HPDE6-E6E7 (cell line): ENCODE measurements at regions not wholly inside any gene's neighbourhood (a gene's known extent, or its start where the extent isn't known, plus 50 kb on each side); places are given as distances from the start of the nearest gene placed in this dataset.

Source experiments
- DNase-seq: peaks from one replicate; pipeline ENCODE4 v3.0.0; 2011; ENCODE audit warnings: missing footprints; ENCODE audit errors: extremely low spot score

- no peak for DNase-seq
Observed at GRCh38 chr4:108366716-108367115, 198.0 kb upstream of the LEF1 start.

GRCh38 chr4:108365551-108365950, 196.8 kb upstream of the LEF1 start:
- DNase-seq, result no peak

DNA sequence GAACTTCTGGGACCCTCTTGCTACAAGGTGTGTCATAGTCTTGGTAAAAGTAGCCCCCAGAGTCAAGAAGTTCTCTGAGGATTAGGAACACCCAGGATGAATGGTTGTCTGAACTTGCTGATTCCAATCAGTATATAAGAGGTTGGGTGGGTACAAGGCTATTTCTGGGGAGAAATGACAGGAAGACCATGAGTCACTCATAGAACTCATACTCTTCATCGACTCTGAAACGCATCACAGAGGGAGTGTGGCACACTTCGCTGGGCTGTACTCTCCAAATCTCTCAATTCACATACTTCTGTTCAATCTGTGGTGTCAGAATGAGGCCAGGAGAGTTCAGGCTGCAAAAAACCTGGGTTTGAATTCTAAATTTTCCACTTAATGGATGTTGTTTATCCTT, 193.2 kb upstream of the LEF1 start:
- no peak for DNase-seq

DNA sequence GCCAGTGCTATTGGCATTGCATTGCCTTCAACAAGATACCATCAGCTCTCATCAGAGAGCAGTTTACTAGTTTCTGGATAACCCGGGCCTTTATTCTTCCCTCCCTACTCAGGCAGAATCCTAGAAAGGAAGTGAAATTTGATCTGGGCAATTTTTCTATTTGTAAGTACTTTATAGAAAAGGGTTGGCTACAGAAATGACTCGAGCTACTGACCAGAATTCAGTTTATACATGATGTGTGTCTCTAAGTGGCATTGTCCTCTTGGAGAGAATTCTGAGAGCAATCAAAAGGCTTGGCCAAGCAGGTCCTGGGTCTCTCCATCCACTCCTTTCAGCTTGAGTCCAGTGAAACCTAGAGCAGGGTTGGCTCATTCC, 192.7 kb upstream of the LEF1 start:
- DNase-seq, result no peak

GRCh38 chr4:108360754-108361445, 192.2 kb upstream of the LEF1 start:
- no peak for DNase-seq

DNA sequence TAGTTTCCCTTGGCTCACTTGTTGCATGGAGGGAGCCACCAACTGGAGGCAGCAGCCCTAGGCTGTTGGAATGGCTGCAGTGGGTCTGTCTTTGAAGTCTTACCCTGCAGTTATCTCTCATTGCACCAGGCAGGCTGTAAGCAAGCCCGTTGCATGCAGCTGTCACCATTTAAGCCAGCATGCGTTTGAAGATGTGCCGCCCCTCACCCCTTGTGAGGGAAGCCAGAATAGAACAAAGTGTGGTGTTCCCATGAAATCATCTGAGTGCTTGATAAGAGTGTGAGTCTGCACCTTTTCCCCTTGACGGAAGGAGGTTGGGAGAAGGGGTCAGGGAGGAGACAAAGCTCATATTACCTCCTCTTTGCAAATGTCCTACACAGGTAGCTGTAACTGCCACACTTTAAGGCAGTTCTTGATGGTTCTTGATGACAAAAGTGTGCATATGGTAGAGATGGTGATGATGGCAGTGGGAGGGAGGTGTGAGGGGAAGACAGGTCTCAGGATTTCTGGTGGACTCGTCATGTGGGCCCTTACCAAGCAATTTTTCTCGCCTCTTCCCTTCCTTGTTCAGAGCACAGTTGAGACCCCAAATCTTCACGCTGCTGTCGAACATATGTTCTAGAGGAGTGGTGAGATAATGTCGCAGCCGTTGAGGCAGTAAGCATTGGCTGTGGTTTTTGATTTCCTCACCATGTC, 191.4 kb upstream of the LEF1 start:
- DNase-seq, result no peak

DNA sequence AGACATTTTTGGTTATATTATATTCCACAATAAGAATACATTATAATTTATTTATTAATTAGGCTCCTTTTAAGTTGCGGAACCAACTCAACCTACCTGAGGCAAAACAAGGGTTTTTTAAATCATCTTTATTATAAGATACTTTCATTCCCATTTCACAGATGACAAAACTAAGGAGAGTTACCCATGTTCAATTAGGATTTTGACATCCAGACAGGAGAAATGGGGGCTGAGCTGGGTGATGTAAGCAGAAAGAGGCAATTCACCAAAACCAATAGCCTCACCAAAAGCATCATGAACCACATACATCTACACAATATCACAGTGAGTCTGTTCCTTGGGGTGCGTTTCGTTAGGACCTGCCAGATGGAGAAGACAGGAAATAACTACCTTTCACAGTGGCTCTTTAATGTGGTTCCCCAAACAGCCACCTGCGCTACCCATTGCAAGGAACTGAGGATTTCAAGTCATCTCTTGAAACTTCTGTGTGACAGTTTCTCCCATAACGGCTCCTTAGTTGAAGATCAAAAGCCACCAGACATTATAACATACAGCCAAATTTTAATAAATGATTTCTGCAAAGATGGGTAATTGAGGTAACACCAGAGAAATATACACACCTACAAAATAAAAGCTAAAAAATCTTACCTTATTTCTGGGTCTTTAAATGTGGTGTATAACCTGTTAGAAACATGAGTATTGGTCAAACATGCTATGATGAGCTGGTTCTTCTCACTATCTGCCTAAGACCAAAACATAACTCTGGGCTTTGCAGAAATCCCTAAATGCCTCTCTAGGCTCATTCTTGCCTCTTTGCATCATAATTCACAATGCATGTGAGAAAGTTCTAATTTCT, 190.6 kb upstream of the LEF1 start:
- no peak for DNase-seq

DNA sequence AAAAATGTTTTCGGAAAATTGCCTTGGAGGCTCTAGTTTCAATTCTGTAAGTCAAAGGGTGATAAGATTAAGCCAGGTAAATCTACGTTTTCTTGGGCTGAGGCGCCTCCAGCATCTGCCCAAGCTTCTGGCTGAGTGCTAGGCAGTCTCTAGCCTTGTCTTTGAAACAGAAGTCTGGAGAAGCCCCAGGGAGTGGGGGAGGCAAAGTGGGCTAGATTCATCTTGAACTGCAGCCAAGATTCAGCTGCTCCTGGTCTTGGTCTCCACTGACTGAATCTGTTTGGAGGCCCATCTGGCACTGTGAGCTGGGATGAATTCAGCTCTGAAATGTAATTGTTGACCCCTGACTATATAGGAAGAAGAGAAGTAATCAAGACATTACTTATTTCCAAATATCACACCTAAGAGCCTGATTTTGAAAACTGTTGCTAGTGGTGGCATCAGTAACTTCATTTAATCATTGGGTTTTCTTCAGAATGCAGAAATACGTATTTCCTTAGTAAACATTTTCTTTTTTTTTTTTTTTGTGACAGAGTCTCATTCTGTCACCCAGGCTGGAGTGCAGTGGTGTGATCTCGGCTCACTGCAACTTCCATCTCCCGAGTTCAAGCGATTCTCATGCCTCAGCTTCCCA, 187.3 kb upstream of the LEF1 start:
- no peak for DNase-seq

DNA sequence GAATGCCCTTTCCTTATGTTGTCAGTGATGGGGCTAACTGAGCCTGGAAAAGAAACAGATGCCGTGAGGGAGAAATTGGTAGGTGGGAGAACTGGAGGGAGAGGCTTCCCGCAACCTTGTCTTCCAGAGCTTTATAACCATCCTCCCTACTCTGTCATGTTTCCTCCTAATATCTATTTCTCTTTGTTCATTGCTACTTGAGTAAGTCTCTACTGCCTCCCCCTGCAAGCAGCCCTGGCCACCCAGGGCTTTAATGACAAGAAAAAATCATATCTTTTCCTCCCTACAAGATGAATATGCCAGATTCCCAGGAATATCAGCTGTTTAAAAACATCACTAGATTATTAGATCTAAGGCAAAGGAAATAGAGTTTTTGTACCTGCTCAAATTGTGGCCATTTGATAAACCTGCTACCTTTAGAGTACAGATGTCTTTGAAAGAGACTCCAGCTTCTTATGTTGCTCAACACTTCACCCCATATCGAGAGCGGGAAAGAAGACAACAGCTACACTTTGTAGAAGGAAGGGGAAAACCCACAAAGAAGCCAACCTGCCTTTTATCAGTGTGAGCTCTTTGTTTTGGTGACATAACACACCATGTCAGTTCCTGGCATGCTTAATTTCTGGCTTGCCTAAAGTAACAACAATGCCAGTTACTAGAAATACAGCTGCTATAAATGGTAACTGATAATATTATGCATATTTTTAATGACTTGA, 186.6 kb upstream of the LEF1 start:
- no peak for DNase-seq

- DNase-seq, result no peak
Observed at GRCh38 chr4:108352664-108353308, 184.1 kb upstream of the LEF1 start.

DNA sequence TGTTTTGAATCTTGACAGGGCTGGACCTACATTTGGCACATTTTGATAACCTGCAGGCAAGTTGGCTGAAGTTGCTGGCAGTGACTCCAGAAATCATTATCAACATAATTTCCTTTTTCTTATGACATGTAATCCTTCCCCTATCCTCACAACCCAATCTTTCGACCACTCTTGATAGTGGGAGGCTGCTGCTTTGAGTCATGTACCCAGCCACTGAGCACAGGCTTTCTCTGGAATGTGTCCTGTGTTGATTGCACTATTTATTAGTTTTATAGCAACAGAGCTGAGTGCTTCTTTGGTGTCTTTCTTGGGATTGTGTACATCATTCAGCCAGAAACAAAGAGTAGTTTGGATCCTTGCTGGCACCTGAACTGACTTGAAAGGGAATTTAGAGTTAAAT, 183.1 kb upstream of the LEF1 start:
- no peak for DNase-seq

GRCh38 chr4:108350332-108350731, 181.6 kb upstream of the LEF1 start:
- no peak for DNase-seq

- no peak for DNase-seq
Observed at GRCh38 chr4:108346818-108347210, 178.1 kb upstream of the LEF1 start.

DNA sequence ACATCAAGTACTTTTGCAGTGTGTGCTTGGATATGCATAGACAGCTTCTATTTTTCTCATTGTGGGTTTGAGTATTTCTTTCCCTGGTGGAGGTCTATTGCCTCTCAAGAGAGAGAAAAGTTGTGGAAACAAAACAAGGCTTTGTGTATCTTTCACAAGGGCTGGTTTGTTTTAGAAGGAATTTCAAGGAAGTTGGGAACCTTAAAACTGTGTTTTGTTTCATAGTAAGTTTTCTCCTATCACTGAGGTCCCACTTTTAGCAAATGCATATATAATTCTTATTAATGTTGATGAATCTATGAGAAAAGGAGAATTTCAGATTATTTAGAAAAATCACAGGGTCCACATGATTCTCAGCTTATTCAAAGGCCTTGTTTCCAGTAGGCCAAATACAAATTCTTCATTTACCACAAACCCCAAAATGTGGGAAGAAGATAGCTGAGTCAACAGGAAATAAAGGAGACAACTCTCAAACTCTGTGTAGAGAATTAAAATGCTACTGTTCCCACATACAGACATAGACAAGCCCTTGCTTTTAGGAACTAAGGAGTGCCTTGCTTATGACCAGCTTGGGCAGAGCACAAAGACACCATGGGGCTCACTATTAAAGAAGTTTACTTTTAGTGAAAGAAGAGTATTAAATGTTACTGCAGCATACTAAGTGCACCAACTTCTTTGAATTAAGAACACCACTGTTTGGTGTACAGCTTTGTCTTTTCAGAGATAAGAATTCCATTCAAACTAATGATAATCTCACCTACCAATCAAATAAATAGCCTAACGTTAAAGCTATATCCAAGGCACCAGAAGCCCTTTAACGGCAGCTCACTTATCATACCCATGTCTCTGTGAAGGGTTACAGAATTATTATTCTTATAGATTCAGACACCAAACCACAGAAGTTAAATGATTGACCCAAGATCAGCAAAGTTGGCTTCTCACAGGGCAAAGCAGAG, 177.4 kb upstream of the LEF1 start:
- no peak for DNase-seq

DNA sequence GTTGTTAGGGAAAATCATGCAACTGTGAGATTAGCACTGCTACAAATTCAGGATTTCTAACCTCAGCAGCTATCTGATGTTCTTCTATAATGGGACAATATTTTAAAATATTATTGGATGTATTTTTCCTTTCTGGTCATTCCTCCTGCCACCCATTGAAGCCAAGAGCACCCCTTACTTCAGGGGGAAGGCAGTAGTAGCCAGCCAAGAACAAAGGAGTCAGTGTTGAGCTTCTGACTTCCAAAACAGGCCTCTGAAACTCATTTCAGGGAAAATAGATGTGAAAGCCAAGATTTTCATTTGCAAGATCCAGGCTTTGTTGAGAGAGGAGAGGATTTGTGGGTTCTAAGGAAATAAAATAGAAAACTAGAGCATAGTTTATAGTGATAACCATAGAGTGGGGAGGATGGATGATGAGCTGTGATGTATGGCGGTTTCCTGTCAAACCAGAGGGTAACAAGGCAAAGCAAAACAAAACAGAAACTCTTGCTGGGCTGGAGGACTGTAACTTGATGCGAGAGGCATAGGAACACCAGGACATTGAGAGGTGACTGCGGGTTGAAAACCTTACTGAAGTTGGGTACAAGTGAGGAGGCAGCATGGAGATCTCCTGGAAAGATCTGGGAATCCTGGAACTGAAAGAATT, 173.7 kb upstream of the LEF1 start:
- no peak for DNase-seq

GRCh38 chr4:108337923-108338322, 169.2 kb upstream of the LEF1 start:
- DNase-seq, result no peak

DNA sequence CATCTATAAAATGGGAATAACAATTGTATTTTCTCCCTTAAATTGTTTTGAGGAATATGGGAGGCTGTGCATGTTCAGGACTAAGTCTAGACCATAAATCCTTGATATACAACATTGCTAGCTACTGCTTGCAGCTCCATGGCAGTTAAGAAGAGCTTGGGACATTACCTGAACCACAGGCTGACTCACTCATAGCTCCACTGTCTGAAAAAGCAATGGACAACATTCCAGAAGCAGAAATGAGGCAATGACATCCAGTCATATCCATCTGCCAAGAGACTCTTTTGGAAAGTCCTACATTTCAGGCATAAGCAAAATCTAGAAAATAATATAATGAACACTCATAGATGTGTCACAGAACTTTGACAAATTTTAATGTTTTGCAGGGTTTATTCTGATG, 167.3 kb upstream of the LEF1 start:
- DNase-seq, result no peak

GRCh38 chr4:108335081-108335480, 166.3 kb upstream of the LEF1 start:
- no peak for DNase-seq

DNA sequence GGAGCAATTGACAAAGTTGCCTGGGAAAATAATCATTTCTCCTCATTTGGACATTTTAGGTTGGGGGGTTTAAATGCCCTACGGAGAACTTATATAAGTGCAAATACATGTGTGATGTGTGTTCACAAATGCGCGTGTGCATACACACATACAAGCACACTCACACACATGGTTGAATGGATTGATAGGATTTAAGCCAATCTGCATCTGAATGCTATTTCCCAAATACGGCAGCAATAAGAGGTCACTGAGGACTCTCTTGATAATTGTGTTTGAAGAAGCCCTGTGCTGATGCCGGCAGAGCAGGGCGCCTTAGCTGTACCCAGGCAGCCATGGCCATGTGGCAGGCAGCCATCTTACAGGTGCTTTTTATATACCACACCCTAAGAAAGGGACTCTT, 165.3 kb upstream of the LEF1 start:
- no peak for DNase-seq
